ENCODE measurements at regions not wholly inside any gene's neighbourhood (a gene's known extent, or its start where the extent isn't known, plus 50 kb on each side); places are given as distances from the start of the nearest gene placed in this dataset.

- Histone ChIP-seq H3K4me1 (no peaks in the 10 kb centered on the region), H3K4me3 (no peak overlapping the region), H3K9me3 (peaks cover 0 to 15% (median 7%) of the 10 kb centered on the region in 12 donors), H3K36me3 (no peaks in the 10 kb centered on the region), H3K27me3 (peaks cover 0 to 45% (median 0%) of the 10 kb centered on the region in 9 donors), H3K27ac (no peak overlapping the region)
- 78 to 87% (median 80%) methylated on average over 10 of the region's 10 CpGs for WGBS, 4 donors
- no peak for DNase-seq
- TF ChIP-seq CTCF (IDR thresholded peaks at IDR 0.05) (no peak), POLR2A (IDR thresholded peaks at IDR 0.05) (no peak)
- ATAC-seq = no peak
- intact Hi-C loops (cut with DNase I) = no loop called here
These were observed 120.7 kb upstream of the SOX1 start for GRCh38 chr13:111946214-111946613.

DNA sequence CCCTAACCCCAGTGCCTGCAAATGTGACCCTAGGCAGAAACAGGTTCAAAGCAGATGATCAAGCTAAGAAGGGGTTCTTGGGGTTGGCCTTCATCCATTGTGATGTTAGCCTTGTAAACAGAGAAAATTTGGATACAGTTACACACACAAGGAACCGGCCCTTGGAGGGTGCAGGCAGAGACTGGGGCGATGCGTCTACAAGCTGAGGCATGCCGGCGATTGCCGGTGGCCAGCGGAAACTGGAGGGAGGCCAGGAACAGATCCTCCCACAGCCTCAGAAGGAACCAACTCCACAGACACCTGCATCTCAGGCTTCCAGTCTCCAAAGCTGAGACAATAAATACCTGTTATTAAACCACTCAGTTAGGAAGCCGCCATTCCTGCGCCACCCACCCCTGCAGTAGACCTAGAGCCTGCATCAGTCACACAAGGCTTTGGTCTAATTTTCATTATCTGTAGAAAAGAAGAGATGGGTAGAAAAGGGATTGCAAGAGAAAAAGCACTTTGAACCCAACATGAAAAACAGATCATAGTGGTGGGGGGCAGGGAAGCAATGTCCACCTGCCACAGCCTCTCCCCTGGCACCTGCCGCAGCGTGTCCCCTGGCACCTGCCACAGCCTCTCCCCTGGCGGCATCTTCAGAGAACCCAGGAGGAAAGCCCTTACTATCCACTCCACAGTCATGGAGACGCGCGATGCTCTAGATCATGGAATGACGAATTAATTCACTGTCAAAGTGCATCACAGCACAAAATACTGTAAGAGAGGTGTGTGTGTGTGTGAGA is 119.7 kb upstream of the SOX1 start:
- intact Hi-C loops (cut with DNase I) = no loop called here
- H3K36me3 ChIP-seq = no peaks in the 10 kb centered on the region
- 84 to 89% (median 86%) methylated on average over 16 of the region's 16 CpGs for whole genome bisulfite sequencing, 4 donors
- no peak for ATAC-seq
- DNase-seq = no peak
- TF ChIP-seq POLR2A (IDR thresholded peaks at IDR 0.05) (no peak), CTCF (IDR thresholded peaks at IDR 0.05) (no peak)
- H3K4me1 ChIP-seq = no peaks in the 10 kb centered on the region
- H3K27ac ChIP-seq = no peak overlapping the region
- peaks cover 0 to 45% (median 0%) of the 10 kb centered on the region in 9 donors for H3K27me3 ChIP-seq
- H3K4me3 ChIP-seq = no peak overlapping the region
- peaks cover 0 to 19% (median 8%) of the 10 kb centered on the region in 12 donors for H3K9me3 ChIP-seq

DNA sequence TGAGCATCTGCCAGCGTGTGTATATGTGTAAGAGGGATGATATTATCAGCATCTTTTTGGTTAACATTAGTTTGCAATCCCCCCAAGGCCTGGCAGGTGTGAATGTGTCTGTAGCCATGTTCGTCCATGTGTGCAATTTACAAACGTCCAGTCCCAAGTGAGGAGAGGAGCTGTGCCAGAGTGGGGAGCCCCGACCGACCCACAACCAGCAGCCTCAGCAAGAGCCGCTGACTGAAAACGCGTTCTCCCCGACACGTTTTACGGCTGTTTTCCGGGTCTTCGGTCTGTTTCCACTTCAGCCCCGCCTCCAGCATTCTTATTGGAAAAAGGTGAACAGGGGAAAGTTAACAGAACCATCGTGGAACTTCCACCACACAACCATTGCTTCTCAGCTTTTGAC is 119.1 kb upstream of the SOX1 start:
- H3K4me1 ChIP-seq = no peaks in the 10 kb centered on the region
- H3K27ac ChIP-seq = no peak overlapping the region
- peaks cover 0 to 39% (median 0%) of the 10 kb centered on the region in 9 donors for H3K27me3 ChIP-seq
- H3K9me3 ChIP-seq = peaks cover 0 to 19% (median 8%) of the 10 kb centered on the region in 12 donors
- DNase-seq = no peak
- no peaks in the 10 kb centered on the region for H3K36me3 ChIP-seq
- no peak for TF ChIP-seq CTCF (IDR thresholded peaks at IDR 0.05)
- TF ChIP-seq POLR2A (IDR thresholded peaks at IDR 0.05) = no peak
- no peak for ATAC-seq
- 75 to 83% (median 78%) methylated on average over 15 of the region's 15 CpGs for WGBS, 4 donors
- intact Hi-C loops (cut with DNase I) = no loop called here
- H3K4me3 ChIP-seq = no peak overlapping the region

DNA sequence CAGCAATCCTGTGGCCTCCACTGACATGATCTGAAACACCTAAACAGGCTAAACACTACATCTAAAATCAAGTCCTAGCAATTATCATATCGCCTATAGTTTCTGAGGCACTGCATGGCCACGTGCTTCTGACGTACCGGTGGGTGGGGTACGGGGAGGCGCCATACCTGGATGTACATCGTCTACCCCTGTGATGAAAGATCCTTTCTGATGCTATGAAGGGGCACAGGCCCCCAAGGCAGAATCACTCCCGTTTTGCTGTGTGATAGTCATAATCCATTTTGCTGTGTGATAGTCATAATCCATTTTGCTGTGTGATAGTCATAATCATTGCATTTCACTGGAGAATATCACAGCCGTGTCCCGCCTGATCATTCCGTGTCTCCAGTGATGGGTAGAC is 118.7 kb upstream of the SOX1 start:
- H3K4me1 ChIP-seq = no peaks in the 10 kb centered on the region
- H3K36me3 ChIP-seq = no peaks in the 10 kb centered on the region
- TF ChIP-seq CTCF (IDR thresholded peaks at IDR 0.05) (no peak), POLR2A (IDR thresholded peaks at IDR 0.05) (no peak)
- no peak for DNase-seq
- no peak for ATAC-seq
- intact Hi-C loops (cut with DNase I) = no loop called here
- H3K27me3 ChIP-seq = peaks cover 0 to 37% (median 0%) of the 10 kb centered on the region in 9 donors
- no peak overlapping the region for H3K4me3 ChIP-seq
- 85 to 88% (median 86%) methylated on average over 11 of the region's 11 CpGs for WGBS, 4 donors
- peaks cover 0 to 19% (median 8%) of the 10 kb centered on the region in 12 donors for H3K9me3 ChIP-seq
- no peak overlapping the region for H3K27ac ChIP-seq
